SK-N-SH (cell line): ENCODE measurements at regions not wholly inside any gene's neighbourhood (a gene's known extent, or its start where the extent isn't known, plus 50 kb on each side); places are given as distances from the start of the nearest gene placed in this dataset.

Source experiments
- CTCF ChIA-PET: fragments of 300-600, 350-600 bp; formaldehyde crosslinking; extraction: SDS; loops from one replicate; lab custom pipeline; 2021; lab: Yijun Ruan, JAX
- POLR2A ChIA-PET: fragments of 350-600 bp; sonication (Branson Sonifier 250); formaldehyde crosslinking; extraction: SDS; loops from one replicate; lab custom pipeline; 2020; ENCODE audit warnings: antibody characterized with exemption, inconsistent platforms; lab: Yijun Ruan, JAX
- DNase-seq: peaks from one replicate; pipeline ENCODE4 v3.0.0; 2012
- H2AFZ ChIP-seq: fragments of 200-600 bp; sonication (generic); 2 replicates; pipeline ENCODE4 v1.8.1; 2016; ENCODE audit warnings: antibody characterized with exemption, mild to moderate bottlenecking, low read depth
- H3F3A ChIP-seq: fragments of 200-600 bp; sonication (generic); replicated peaks from 2 replicates; pipeline ENCODE3; 2016; ENCODE audit warnings: antibody characterized with exemption, mild to moderate bottlenecking; ENCODE audit not compliant: insufficient read depth
- H3K27ac ChIP-seq, 2 experiments: fragments of 200-500 bp in 1 of 2; fragments of 200-600 bp in 1 of 2; sonication (Bioruptor generic) in 1 of 2; sonication (generic), shearing (Covaris generic) in 1 of 2; 2 replicates each; pipeline versions ENCODE4 v1.5.1 to v1.6.1; 2014 to 2016; ENCODE audit warnings: low read depth in 2 of 2, inconsistent platforms in 1 of 2, low read length in 1 of 2, mild to moderate bottlenecking in 1 of 2, mixed read lengths in 1 of 2
- H3K27me3 ChIP-seq: fragments of 200-600 bp; sonication (generic), shearing (Covaris generic); 2 replicates; pipeline ENCODE4 v1.6.1; 2016; ENCODE audit warnings: mixed run types; ENCODE audit not compliant: insufficient read depth
- H3K36me3 ChIP-seq, 2 experiments: fragments of 200-500 bp in 1 of 2; fragments of 200-600 bp in 1 of 2; sonication (Bioruptor generic) in 1 of 2; sonication (generic) in 1 of 2; replicated peaks in 1 of 2; 2 replicates each; pipeline versions ENCODE3 to v1.5.1; 2014 to 2016; ENCODE audit warnings: low read length in 1 of 2, mild to moderate bottlenecking in 1 of 2; ENCODE audit not compliant: insufficient read depth in 2 of 2, control insufficient read depth in 1 of 2
- H3K4me1 ChIP-seq, 2 experiments: fragments of 200-500 bp in 1 of 2; fragments of 200-600 bp in 1 of 2; sonication (Bioruptor generic) in 1 of 2; sonication (generic), shearing (Covaris generic) in 1 of 2; 2 replicates each; pipeline versions ENCODE4 v1.5.1 to v1.6.1; 2014 to 2016; ENCODE audit warnings: low read depth in 1 of 2, low read length in 1 of 2, mixed run types in 1 of 2; ENCODE audit not compliant: insufficient read depth in 2 of 2, control insufficient read depth in 1 of 2
- H3K4me2 ChIP-seq: fragments of 200-600 bp; sonication (generic), shearing (Covaris generic); 2 replicates; pipeline ENCODE4 v1.6.1; 2017; ENCODE audit warnings: mixed run types
- H3K4me3 ChIP-seq, 2 experiments: fragments of 200-500 bp in 1 of 2; fragments of 200-600 bp in 1 of 2; sonication (Bioruptor generic) in 1 of 2; sonication (generic), shearing (Covaris generic) in 1 of 2; 2 replicates each; pipeline versions ENCODE4 v1.5.1 to v1.8.1; 2014 to 2016; ENCODE audit warnings: low read depth in 2 of 2, inconsistent platforms in 1 of 2, low read length in 1 of 2, mild to moderate bottlenecking in 1 of 2, mixed read lengths in 1 of 2, moderate library complexity in 1 of 2
- H3K79me2 ChIP-seq: fragments of 200-600 bp; sonication (generic); 2 replicates; pipeline ENCODE4 v1.8.1; 2017; ENCODE audit warnings: mild to moderate bottlenecking; ENCODE audit not compliant: insufficient read depth
- H3K9ac ChIP-seq: fragments of 200-600 bp; sonication (generic); 2 replicates; pipeline ENCODE4 v1.6.1; 2017; ENCODE audit warnings: mixed run types
- H3K9me2 ChIP-seq: fragments of 200-600 bp; sonication (generic); 2 replicates; pipeline ENCODE4 v1.6.1; 2017; ENCODE audit warnings: mixed run types
- H3K9me3 ChIP-seq: fragments of 200-600 bp; sonication (generic); 2 replicates; pipeline ENCODE4 v1.6.1; 2017; ENCODE audit warnings: mixed run types, mild to moderate bottlenecking, moderate library complexity
- H4K20me1 ChIP-seq: fragments of 200-600 bp; sonication (generic); 2 replicates; pipeline ENCODE4 v1.6.1; 2017; ENCODE audit warnings: mild to moderate bottlenecking, mixed run types; ENCODE audit not compliant: insufficient read depth
- EP300 ChIP-seq, 2 experiments: IDR thresholded peaks; 2 replicates each; pipeline versions ENCODE4 v1.4.0 to v1.6.1; 2012; ENCODE audit warnings: borderline replicate concordance in 1 of 2, low read depth in 1 of 2, low read length in 1 of 2
- EZH2phosphoT487 ChIP-seq: fragments of 200-600 bp; sonication (generic); IDR thresholded peaks from 2 replicates; pipeline ENCODE4 v1.6.1; 2017; ENCODE audit warnings: low read depth, mixed run types, mild to moderate bottlenecking, antibody characterized with exemption, moderate library complexity, borderline replicate concordance
- FOXJ3 ChIP-seq: sonication (generic); formaldehyde crosslinking; IDR thresholded peaks from 2 replicates; pipeline ENCODE4 v1.5.1; 2020; ENCODE audit warnings: mild to moderate bottlenecking, missing genetic modification reagents
- GATA2 ChIP-seq: sonication (generic); formaldehyde crosslinking; IDR thresholded peaks from 2 replicates; pipeline ENCODE4 v1.5.0; 2020; ENCODE audit warnings: mild to moderate bottlenecking, missing genetic modification reagents
- JUND ChIP-seq: IDR thresholded peaks from 2 replicates; pipeline ENCODE4 v1.4.0; 2012
- MAX ChIP-seq: IDR thresholded peaks from 2 replicates; pipeline ENCODE4 v1.4.0; 2012; ENCODE audit warnings: low read depth
- POLR2AphosphoS5 ChIP-seq: IDR thresholded peaks from 2 replicates; pipeline ENCODE4 v1.6.1; 2012; ENCODE audit warnings: low read depth, low read length
- RCOR1 ChIP-seq: fragments of 150-350 bp; IDR thresholded peaks from 2 replicates; pipeline ENCODE4 v1.6.1; 2017; ENCODE audit warnings: antibody characterized with exemption, low read length
- RXRA ChIP-seq: IDR thresholded peaks from 2 replicates; pipeline ENCODE4 v1.4.0; 2012; ENCODE audit warnings: low read depth, mild to moderate bottlenecking, borderline replicate concordance
- SMC3 ChIP-seq: IDR thresholded peaks from 2 replicates; pipeline ENCODE4 v1.6.1; 2012; ENCODE audit warnings: low read depth, low read length, improper control_type of control experiment
- TCF12 ChIP-seq: IDR thresholded peaks from 2 replicates; pipeline ENCODE4 v1.4.0; 2012
- TEAD4 ChIP-seq: IDR thresholded peaks from 2 replicates; pipeline ENCODE4 v1.4.0; 2012; ENCODE audit warnings: mild to moderate bottlenecking, borderline replicate concordance; ENCODE audit not compliant: insufficient read depth
- WGBS: methylation state at CpG from one replicate; pipeline ENCODE4 v1.1.6; 2017; ENCODE audit warnings: low lambda C conversion rate; 5-methylcytosine and 5-hydroxymethylcytosine counted together
- TF ChIP-seq, protein P1 (sequence below): IDR thresholded peaks from 2 replicates; pipeline ENCODE4 v1.6.1; 2012; ENCODE audit warnings: mild to moderate bottlenecking, low read depth, low read length, moderate library complexity
- TF ChIP-seq, protein P2 (sequence below): fragments of 150-350 bp; IDR thresholded peaks from 2 replicates; pipeline ENCODE4 v1.6.1; 2016; ENCODE audit warnings: mild to moderate bottlenecking, low read depth, low read length
- TF ChIP-seq, protein P3 (sequence below): fragments of 200-600 bp; sonication (generic); IDR thresholded peaks from 2 replicates; pipeline ENCODE4 v1.6.1; 2017; ENCODE audit warnings: antibody characterized with exemption, mild to moderate bottlenecking, moderate library complexity

- TF ChIP-seq, protein P1, sequence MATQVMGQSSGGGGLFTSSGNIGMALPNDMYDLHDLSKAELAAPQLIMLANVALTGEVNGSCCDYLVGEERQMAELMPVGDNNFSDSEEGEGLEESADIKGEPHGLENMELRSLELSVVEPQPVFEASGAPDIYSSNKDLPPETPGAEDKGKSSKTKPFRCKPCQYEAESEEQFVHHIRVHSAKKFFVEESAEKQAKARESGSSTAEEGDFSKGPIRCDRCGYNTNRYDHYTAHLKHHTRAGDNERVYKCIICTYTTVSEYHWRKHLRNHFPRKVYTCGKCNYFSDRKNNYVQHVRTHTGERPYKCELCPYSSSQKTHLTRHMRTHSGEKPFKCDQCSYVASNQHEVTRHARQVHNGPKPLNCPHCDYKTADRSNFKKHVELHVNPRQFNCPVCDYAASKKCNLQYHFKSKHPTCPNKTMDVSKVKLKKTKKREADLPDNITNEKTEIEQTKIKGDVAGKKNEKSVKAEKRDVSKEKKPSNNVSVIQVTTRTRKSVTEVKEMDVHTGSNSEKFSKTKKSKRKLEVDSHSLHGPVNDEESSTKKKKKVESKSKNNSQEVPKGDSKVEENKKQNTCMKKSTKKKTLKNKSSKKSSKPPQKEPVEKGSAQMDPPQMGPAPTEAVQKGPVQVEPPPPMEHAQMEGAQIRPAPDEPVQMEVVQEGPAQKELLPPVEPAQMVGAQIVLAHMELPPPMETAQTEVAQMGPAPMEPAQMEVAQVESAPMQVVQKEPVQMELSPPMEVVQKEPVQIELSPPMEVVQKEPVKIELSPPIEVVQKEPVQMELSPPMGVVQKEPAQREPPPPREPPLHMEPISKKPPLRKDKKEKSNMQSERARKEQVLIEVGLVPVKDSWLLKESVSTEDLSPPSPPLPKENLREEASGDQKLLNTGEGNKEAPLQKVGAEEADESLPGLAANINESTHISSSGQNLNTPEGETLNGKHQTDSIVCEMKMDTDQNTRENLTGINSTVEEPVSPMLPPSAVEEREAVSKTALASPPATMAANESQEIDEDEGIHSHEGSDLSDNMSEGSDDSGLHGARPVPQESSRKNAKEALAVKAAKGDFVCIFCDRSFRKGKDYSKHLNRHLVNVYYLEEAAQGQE = no peak
- TF ChIP-seq RXRA = no peak
- TF ChIP-seq, protein P2, sequence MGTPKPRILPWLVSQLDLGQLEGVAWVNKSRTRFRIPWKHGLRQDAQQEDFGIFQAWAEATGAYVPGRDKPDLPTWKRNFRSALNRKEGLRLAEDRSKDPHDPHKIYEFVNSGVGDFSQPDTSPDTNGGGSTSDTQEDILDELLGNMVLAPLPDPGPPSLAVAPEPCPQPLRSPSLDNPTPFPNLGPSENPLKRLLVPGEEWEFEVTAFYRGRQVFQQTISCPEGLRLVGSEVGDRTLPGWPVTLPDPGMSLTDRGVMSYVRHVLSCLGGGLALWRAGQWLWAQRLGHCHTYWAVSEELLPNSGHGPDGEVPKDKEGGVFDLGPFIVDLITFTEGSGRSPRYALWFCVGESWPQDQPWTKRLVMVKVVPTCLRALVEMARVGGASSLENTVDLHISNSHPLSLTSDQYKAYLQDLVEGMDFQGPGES = no peak
- TF ChIP-seq TCF12 = no peak
Measured at GRCh38 chr12:23014749-23015148, 389.8 kb downstream of the ETNK1 start (continued).

DNA sequence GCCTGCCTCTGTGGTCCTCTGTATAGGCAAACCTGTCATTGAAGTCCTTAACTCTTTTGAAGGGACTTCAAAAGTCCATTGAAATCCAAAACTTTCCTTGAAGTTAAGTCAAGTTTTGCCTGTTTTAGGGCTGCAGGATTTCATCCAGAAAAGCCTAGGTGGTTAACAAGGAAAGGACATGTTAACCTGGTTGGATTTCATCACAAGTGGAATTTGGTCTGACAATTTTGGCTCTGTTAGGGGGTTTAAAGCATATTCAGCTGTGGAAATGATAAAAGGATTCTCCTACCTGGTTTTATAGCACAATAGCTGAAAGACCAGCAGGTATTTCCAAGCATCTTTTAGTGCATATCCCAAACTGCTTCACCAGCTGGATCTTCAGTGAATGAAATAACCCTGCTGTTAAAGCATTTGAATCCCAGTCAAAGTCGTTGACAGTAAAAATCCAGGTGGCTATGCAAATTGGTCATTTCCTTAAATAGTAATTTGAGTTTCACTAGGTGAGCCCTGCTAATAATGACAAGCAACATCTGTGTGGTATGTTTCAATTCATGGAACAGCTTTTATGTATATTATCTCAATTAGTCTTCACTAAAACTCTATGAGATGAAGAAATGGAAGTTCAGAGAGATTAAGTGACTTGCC lies 400.5 kb downstream of the ETNK1 start:
- Histone ChIP-seq H3K9ac (no peak overlapping the region), H3K36me3 (no peaks in the 10 kb centered on the region), H4K20me1 (no peaks in the 10 kb centered on the region), H3K4me3 (no peak overlapping the region), H2AFZ (no peak overlapping the region), H3K9me3 (no peaks in the 10 kb centered on the region), H3K4me1 (peaks cover 0 to 2% of the 10 kb centered on the region in 2 experiments; a peak in 1 of 4 replicates), H3K9me2 (no peaks in the 10 kb centered on the region), H3K4me2 (no peak overlapping the region), H3K79me2 (no peaks in the 10 kb centered on the region), H3K27ac (no peak overlapping the region), H3K27me3 (no peaks in the 10 kb centered on the region), H3F3A (no peaks in the 10 kb centered on the region)
- ChIA-PET POLR2A (no interaction called here), CTCF (no interaction called here)
- no peak for DNase-seq
- TF ChIP-seq FOXJ3 (CRISPR knock-in tag) = no peak
- TF ChIP-seq RCOR1 = no peak
- TF ChIP-seq MAX = no peak
- TF ChIP-seq, protein P1 = no peak
- TF ChIP-seq POLR2AphosphoS5 = no peak
- no peak for TF ChIP-seq TEAD4
- TF ChIP-seq JUND = no peak
- TF ChIP-seq, protein P3, sequence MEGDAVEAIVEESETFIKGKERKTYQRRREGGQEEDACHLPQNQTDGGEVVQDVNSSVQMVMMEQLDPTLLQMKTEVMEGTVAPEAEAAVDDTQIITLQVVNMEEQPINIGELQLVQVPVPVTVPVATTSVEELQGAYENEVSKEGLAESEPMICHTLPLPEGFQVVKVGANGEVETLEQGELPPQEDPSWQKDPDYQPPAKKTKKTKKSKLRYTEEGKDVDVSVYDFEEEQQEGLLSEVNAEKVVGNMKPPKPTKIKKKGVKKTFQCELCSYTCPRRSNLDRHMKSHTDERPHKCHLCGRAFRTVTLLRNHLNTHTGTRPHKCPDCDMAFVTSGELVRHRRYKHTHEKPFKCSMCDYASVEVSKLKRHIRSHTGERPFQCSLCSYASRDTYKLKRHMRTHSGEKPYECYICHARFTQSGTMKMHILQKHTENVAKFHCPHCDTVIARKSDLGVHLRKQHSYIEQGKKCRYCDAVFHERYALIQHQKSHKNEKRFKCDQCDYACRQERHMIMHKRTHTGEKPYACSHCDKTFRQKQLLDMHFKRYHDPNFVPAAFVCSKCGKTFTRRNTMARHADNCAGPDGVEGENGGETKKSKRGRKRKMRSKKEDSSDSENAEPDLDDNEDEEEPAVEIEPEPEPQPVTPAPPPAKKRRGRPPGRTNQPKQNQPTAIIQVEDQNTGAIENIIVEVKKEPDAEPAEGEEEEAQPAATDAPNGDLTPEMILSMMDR = no peak
- TF ChIP-seq EZH2phosphoT487 = no peak
- TF ChIP-seq RXRA = no peak
- TF ChIP-seq TCF12 = no peak
- TF ChIP-seq GATA2 (CRISPR knock-in tag) = no peak
- TF ChIP-seq SMC3 = no peak
- no peak for TF ChIP-seq EP300 (IDR thresholded peaks at IDR 0.05; ENCODE audit: borderline replicate concordance in 1 of 2, low read depth in 1 of 2, low read length in 1 of 2)
- 11% methylated on average over 1 of the region's 1 CpG for WGBS
